ENCODE measurements at regions not wholly inside any gene's neighbourhood (a gene's known extent, or its start where the extent isn't known, plus 50 kb on each side); places are given as distances from the start of the nearest gene placed in this dataset.

DNA sequence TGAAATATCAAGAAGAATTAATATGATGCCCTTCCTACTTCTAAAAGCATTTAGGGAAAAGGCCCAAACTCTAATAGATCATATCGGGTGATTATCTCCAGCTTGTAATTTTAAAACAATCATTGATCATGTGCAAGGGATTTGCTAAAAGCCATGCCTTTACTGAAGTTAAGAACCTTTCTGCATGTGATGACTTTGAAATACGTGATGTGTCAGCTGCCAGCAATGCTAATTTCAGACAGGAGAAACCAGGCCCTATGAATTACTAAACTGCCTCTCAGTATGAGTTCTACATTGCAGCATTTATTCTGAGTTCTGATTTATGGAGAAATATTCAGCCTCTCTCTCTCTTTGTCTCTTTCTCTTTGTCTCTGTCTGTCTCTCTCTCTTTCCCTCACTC is 203.6 kb upstream of the AKR1E2 start:
- TF ChIP-seq, protein P1, sequence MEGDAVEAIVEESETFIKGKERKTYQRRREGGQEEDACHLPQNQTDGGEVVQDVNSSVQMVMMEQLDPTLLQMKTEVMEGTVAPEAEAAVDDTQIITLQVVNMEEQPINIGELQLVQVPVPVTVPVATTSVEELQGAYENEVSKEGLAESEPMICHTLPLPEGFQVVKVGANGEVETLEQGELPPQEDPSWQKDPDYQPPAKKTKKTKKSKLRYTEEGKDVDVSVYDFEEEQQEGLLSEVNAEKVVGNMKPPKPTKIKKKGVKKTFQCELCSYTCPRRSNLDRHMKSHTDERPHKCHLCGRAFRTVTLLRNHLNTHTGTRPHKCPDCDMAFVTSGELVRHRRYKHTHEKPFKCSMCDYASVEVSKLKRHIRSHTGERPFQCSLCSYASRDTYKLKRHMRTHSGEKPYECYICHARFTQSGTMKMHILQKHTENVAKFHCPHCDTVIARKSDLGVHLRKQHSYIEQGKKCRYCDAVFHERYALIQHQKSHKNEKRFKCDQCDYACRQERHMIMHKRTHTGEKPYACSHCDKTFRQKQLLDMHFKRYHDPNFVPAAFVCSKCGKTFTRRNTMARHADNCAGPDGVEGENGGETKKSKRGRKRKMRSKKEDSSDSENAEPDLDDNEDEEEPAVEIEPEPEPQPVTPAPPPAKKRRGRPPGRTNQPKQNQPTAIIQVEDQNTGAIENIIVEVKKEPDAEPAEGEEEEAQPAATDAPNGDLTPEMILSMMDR (IDR thresholded peaks at IDR 0.05 in 8 of 11, conservative IDR thresholded peaks at IDR 0.05 in 3 of 11): no peak
- no peak for TF ChIP-seq POLR2A (IDR thresholded peaks at IDR 0.05)
